Suprapubic skin (tissue), 4 donors: ENCODE measurements at regions not wholly inside any gene's neighbourhood (a gene's known extent, or its start where the extent isn't known, plus 50 kb on each side); places are given as distances from the start of the nearest gene placed in this dataset.

Experiments used
- DNase-seq, 2 donors: peaks; one replicate each; pipeline ENCODE4 v3.0.0-alpha.2; 2019; ENCODE audit warnings: low spot score in 2 of 2
- H3K27ac ChIP-seq: fragments of 200-600 bp; sonication (generic); one replicate; pipeline ENCODE4 v1.5.1; 2019
- H3K27me3 ChIP-seq: fragments of 200-600 bp; sonication (generic); one replicate; pipeline ENCODE4 v1.5.1; 2019
- H3K36me3 ChIP-seq: fragments of 200-600 bp; sonication (generic); one replicate; pipeline ENCODE4 v1.5.1; 2019
- H3K4me1 ChIP-seq: fragments of 200-600 bp; sonication (generic); one replicate; pipeline ENCODE4 v1.5.1; 2019
- H3K4me3 ChIP-seq: fragments of 200-600 bp; sonication (generic); one replicate; pipeline ENCODE4 v1.5.1; 2019; ENCODE audit warnings: mild to moderate bottlenecking
- H3K9me3 ChIP-seq: fragments of 200-600 bp; sonication (generic); one replicate; pipeline ENCODE4 v1.5.1; 2019
- EP300 ChIP-seq: sonication (generic); formaldehyde crosslinking; IDR thresholded peaks from one replicate; pipeline ENCODE4 v1.6.1; 2017; ENCODE audit warnings: antibody characterized with exemption
- POLR2A ChIP-seq, 2 donors: fragments of 450-650 bp; IDR thresholded peaks; one replicate each; pipeline ENCODE4 v1.6.1; 2017; ENCODE audit warnings: antibody characterized with exemption in 2 of 2, mild to moderate bottlenecking in 2 of 2, moderate library complexity in 2 of 2
- POLR2AphosphoS5 ChIP-seq, 3 donors: sonication (generic); formaldehyde crosslinking; IDR thresholded peaks; one replicate each; pipeline ENCODE4 v1.6.1; 2017; ENCODE audit warnings: antibody characterized with exemption in 3 of 3
- WGBS: methylation state at CpG from one replicate; pipeline ENCODE4 v1.1.5; 2018; 5-methylcytosine and 5-hydroxymethylcytosine counted together
- TF ChIP-seq, protein P1 (sequence below), 2 donors: fragments of 200-600 bp in 1 of 2; fragments of 450-650 bp in 1 of 2; sonication (generic) in 1 of 2; IDR thresholded peaks; one replicate each; pipeline ENCODE4 v1.5.1; 2016 to 2019; ENCODE audit warnings: antibody characterized with exemption in 2 of 2, mild to moderate bottlenecking in 1 of 2, moderate library complexity in 1 of 2

DNA sequence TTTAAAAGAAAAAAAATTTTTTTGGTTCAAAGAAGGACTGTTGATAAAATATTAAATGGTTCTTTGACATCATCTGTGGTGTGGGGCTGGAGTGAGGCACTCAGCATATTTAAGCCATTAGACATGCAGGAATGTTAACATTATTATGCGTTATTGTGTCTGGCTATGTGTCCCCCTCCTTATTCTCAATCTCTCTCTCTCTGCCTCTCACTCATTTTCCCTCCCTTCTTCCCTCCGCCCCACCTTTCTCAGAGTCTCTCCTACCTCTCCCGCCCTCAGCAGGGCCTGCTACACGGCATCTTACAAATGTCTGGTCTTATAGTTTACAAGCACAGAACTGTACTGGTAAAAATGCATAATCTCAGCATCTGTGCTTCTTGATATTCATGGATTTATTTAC, 287.8 kb upstream of the TMEM161B start:
- TF ChIP-seq, protein P1, sequence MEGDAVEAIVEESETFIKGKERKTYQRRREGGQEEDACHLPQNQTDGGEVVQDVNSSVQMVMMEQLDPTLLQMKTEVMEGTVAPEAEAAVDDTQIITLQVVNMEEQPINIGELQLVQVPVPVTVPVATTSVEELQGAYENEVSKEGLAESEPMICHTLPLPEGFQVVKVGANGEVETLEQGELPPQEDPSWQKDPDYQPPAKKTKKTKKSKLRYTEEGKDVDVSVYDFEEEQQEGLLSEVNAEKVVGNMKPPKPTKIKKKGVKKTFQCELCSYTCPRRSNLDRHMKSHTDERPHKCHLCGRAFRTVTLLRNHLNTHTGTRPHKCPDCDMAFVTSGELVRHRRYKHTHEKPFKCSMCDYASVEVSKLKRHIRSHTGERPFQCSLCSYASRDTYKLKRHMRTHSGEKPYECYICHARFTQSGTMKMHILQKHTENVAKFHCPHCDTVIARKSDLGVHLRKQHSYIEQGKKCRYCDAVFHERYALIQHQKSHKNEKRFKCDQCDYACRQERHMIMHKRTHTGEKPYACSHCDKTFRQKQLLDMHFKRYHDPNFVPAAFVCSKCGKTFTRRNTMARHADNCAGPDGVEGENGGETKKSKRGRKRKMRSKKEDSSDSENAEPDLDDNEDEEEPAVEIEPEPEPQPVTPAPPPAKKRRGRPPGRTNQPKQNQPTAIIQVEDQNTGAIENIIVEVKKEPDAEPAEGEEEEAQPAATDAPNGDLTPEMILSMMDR (IDR thresholded peaks at IDR 0.05), result no peak
- TF ChIP-seq POLR2A (IDR thresholded peaks at IDR 0.05) (no peak), EP300 (no peak), POLR2AphosphoS5 (IDR thresholded peaks at IDR 0.05) (no peak)
- no peak overlapping the region for H3K4me3 ChIP-seq
- no peak for DNase-seq
- 53% methylated on average over 4 of the region's 4 CpGs for whole genome bisulfite sequencing
- no peaks in the 10 kb centered on the region for H3K27me3 ChIP-seq
- no peaks in the 10 kb centered on the region for H3K36me3 ChIP-seq
- H3K9me3 ChIP-seq, result no peaks in the 10 kb centered on the region
- no peaks in the 10 kb centered on the region for H3K4me1 ChIP-seq
- H3K27ac ChIP-seq, result no peak overlapping the region

GRCh38 chr5:88555674-88556073, 287.0 kb upstream of the TMEM161B start:
- 27% methylated on average over 4 of the region's 4 CpGs for WGBS
- H3K36me3 ChIP-seq, result no peaks in the 10 kb centered on the region
- H3K27me3 ChIP-seq, result no peaks in the 10 kb centered on the region
- TF ChIP-seq POLR2AphosphoS5 (IDR thresholded peaks at IDR 0.05) (no peak), EP300 (no peak), POLR2A (IDR thresholded peaks at IDR 0.05) (no peak)
- TF ChIP-seq, protein P1 (IDR thresholded peaks at IDR 0.05), result no peak
- no peaks in the 10 kb centered on the region for H3K9me3 ChIP-seq
- no peak for DNase-seq
- no peaks in the 10 kb centered on the region for H3K4me1 ChIP-seq
- H3K4me3 ChIP-seq, result no peak overlapping the region
- H3K27ac ChIP-seq, result no peak overlapping the region

- no peak for DNase-seq
- no peaks in the 10 kb centered on the region for H3K27me3 ChIP-seq
- no peaks in the 10 kb centered on the region for H3K36me3 ChIP-seq
- no peak overlapping the region for H3K27ac ChIP-seq
- H3K4me3 ChIP-seq, result no peak overlapping the region
- TF ChIP-seq, protein P1 (IDR thresholded peaks at IDR 0.05), result no peak
- TF ChIP-seq POLR2A (IDR thresholded peaks at IDR 0.05) (no peak), POLR2AphosphoS5 (IDR thresholded peaks at IDR 0.05) (no peak), EP300 (no peak)
- no peaks in the 10 kb centered on the region for H3K4me1 ChIP-seq
- no peaks in the 10 kb centered on the region for H3K9me3 ChIP-seq
Measured at GRCh38 chr5:88553986-88554385, 285.3 kb upstream of the TMEM161B start.

GRCh38 chr5:88553136-88553875, 284.7 kb upstream of the TMEM161B start:
- WGBS, result 88% methylated on average over 5 of the region's 5 CpGs
- no peaks in the 10 kb centered on the region for H3K9me3 ChIP-seq
- no peak overlapping the region for H3K4me3 ChIP-seq
- H3K4me1 ChIP-seq, result no peaks in the 10 kb centered on the region
- no peak for DNase-seq
- no peaks in the 10 kb centered on the region for H3K27me3 ChIP-seq
- TF ChIP-seq EP300, result no peak
- TF ChIP-seq POLR2A (IDR thresholded peaks at IDR 0.05), result no peak
- TF ChIP-seq POLR2AphosphoS5 (IDR thresholded peaks at IDR 0.05), result no peak
- TF ChIP-seq, protein P1 (IDR thresholded peaks at IDR 0.05), result no peak
- H3K36me3 ChIP-seq, result no peaks in the 10 kb centered on the region
- H3K27ac ChIP-seq, result no peak overlapping the region

DNA sequence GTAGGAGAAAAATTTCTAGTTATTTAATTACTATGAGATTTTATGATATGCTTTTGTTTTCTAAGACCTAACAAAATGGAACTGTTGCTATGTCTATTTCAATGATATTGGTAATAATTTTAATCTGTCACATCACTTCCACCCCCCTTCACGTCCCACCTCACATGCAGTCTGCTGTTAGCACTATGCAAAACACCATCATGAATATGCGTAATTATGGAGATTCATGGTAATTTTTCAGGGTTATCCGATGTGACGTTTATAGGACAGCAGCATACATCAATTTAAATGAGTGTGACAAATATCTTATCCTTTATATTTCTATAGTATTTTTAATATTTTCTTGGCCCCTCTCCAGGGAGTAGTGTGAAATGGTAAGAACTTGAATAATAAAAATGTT, 283.8 kb upstream of the TMEM161B start:
- no peaks in the 10 kb centered on the region for H3K4me1 ChIP-seq
- no peaks in the 10 kb centered on the region for H3K9me3 ChIP-seq
- H3K27ac ChIP-seq, result no peak overlapping the region
- 85% methylated on average over 4 of the region's 4 CpGs for WGBS
- DNase-seq, result no peak
- H3K4me3 ChIP-seq, result no peak overlapping the region
- H3K36me3 ChIP-seq, result no peaks in the 10 kb centered on the region
- TF ChIP-seq POLR2AphosphoS5 (IDR thresholded peaks at IDR 0.05), result no peak
- TF ChIP-seq, protein P1 (IDR thresholded peaks at IDR 0.05), result no peak
- TF ChIP-seq EP300, result no peak
- no peak for TF ChIP-seq POLR2A (IDR thresholded peaks at IDR 0.05)
- H3K27me3 ChIP-seq, result no peaks in the 10 kb centered on the region
